DND-41 (cell line): ENCODE measurements at regions not wholly inside any gene's neighbourhood (a gene's known extent, or its start where the extent isn't known, plus 50 kb on each side); places are given as distances from the start of the nearest gene placed in this dataset.

Experiments
- EZH2 ChIP-seq: IDR thresholded peaks from 3 replicates; pipeline ENCODE4 v1.6.1; 2012; ENCODE audit warnings: borderline replicate concordance, low read depth, mild to moderate bottlenecking, moderate library complexity, low read length, inconsistent platforms; ENCODE audit not compliant: severe bottlenecking
- TF ChIP-seq, protein P1 (sequence below): IDR thresholded peaks from 2 replicates; pipeline ENCODE4 v1.5.1; 2012; ENCODE audit warnings: borderline replicate concordance, low read length, moderate library complexity, mild to moderate bottlenecking; ENCODE audit not compliant: poor library complexity, severe bottlenecking; ENCODE audit errors: extremely low read depth

DNA sequence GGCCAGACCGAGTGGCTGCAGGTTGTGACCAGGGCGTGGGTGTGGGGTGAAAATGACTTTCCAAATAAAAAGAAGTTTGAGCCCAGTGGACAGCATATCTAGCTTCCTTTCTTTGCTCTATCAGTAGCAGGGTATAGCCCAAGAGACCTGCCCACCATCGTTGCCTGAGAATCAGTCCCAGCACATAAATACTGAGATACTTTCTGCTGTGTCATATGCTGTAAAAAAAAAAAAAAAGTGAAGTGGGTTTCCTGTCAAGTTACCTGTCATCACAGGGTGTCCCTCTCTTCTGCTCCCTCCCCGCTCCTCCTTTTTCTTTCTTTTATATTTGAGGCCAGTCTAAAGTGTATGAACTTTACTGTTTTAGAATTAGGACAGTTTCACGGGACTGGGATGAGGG, 330.3 kb upstream of the BOD1L1 start:
- TF ChIP-seq, protein P1, sequence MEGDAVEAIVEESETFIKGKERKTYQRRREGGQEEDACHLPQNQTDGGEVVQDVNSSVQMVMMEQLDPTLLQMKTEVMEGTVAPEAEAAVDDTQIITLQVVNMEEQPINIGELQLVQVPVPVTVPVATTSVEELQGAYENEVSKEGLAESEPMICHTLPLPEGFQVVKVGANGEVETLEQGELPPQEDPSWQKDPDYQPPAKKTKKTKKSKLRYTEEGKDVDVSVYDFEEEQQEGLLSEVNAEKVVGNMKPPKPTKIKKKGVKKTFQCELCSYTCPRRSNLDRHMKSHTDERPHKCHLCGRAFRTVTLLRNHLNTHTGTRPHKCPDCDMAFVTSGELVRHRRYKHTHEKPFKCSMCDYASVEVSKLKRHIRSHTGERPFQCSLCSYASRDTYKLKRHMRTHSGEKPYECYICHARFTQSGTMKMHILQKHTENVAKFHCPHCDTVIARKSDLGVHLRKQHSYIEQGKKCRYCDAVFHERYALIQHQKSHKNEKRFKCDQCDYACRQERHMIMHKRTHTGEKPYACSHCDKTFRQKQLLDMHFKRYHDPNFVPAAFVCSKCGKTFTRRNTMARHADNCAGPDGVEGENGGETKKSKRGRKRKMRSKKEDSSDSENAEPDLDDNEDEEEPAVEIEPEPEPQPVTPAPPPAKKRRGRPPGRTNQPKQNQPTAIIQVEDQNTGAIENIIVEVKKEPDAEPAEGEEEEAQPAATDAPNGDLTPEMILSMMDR: no peak
- no peak for TF ChIP-seq EZH2
